A673 (cell line): ENCODE measurements at regions not wholly inside any gene's neighbourhood (a gene's known extent, or its start where the extent isn't known, plus 50 kb on each side); places are given as distances from the start of the nearest gene placed in this dataset.

Experiments
- EZH2 ChIP-seq: fragments of 200-600 bp; sonication (generic); IDR thresholded peaks from 2 replicates; pipeline ENCODE4 v1.6.1; 2017; ENCODE audit warnings: borderline replicate concordance, low read depth, mild to moderate bottlenecking, mixed read lengths, antibody characterized with exemption, low read length; ENCODE audit not compliant: poor library complexity, severe bottlenecking
- TF ChIP-seq, protein P1 (sequence below): fragments of 300-800, 200-600 bp; sonication (generic); conservative IDR thresholded peaks from 2 replicates; pipeline ENCODE4 v1.5.1; 2017; ENCODE audit warnings: low read depth, mild to moderate bottlenecking, antibody characterized with exemption, low read length, moderate library complexity, mixed read lengths

DNA sequence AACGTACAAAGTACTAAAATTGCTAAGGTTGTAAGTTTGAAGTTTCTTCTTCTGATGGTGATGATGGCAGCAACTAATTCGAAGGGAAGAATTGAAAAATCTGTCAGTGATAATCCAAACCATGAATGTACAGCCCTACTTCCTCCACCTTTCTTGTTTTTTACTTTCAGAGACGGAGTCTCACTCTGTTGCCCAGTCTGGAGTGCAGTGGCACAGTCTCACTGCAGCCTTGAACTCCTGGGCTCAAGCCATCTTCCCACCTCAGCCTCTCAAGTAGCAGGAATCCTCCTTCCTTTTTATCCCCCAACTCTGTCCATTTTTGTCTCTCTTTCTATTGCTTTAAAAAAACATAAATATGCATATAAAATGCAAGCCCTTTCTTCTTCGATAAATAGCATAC lies 112.3 kb upstream of the SOX21 start:
- TF ChIP-seq EZH2 = no peak
- TF ChIP-seq, protein P1, sequence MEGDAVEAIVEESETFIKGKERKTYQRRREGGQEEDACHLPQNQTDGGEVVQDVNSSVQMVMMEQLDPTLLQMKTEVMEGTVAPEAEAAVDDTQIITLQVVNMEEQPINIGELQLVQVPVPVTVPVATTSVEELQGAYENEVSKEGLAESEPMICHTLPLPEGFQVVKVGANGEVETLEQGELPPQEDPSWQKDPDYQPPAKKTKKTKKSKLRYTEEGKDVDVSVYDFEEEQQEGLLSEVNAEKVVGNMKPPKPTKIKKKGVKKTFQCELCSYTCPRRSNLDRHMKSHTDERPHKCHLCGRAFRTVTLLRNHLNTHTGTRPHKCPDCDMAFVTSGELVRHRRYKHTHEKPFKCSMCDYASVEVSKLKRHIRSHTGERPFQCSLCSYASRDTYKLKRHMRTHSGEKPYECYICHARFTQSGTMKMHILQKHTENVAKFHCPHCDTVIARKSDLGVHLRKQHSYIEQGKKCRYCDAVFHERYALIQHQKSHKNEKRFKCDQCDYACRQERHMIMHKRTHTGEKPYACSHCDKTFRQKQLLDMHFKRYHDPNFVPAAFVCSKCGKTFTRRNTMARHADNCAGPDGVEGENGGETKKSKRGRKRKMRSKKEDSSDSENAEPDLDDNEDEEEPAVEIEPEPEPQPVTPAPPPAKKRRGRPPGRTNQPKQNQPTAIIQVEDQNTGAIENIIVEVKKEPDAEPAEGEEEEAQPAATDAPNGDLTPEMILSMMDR = no peak
